ENCODE measurements at regions not wholly inside any gene's neighbourhood (a gene's known extent, or its start where the extent isn't known, plus 50 kb on each side); places are given as distances from the start of the nearest gene placed in this dataset.
A peak's percentile ranks its signal among the peaks of the same experiment; 100 is the strongest.

DNA sequence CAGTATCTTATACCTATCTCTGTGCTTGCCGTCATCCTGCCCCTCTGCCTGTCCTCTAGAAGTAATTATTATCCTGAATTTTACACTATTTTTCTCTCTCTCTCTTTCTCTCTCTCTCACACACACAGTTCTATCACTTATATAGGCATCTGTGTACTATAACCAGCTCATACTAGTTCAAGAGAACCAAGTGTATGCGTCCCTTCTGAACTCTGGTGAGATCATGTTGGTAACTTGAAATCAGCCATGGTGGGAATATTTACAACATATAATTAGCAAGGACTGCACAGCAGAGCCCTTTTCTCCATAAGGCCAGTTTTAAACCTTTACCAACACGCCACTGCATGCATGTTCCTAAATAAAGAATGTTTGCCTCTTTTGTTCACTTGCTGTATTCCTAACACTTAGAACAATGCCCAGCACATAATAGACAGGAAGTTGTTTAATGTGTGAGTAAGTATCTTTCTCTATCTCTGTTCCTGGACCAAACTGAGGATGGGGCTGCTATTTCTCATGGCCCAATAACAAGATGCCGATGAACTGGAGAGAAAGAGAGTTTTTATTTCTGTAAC is 51.1 kb upstream of the IL21 start:
- 92 to 100% methylated on average over 3 to 4 of the region's 4 CpGs for WGBS, 2 experiments (ENCODE audit: insufficient coverage in 1 of 2, insufficient read length in 1 of 2)
- TF ChIP-seq, protein P1, sequence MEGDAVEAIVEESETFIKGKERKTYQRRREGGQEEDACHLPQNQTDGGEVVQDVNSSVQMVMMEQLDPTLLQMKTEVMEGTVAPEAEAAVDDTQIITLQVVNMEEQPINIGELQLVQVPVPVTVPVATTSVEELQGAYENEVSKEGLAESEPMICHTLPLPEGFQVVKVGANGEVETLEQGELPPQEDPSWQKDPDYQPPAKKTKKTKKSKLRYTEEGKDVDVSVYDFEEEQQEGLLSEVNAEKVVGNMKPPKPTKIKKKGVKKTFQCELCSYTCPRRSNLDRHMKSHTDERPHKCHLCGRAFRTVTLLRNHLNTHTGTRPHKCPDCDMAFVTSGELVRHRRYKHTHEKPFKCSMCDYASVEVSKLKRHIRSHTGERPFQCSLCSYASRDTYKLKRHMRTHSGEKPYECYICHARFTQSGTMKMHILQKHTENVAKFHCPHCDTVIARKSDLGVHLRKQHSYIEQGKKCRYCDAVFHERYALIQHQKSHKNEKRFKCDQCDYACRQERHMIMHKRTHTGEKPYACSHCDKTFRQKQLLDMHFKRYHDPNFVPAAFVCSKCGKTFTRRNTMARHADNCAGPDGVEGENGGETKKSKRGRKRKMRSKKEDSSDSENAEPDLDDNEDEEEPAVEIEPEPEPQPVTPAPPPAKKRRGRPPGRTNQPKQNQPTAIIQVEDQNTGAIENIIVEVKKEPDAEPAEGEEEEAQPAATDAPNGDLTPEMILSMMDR (conservative IDR thresholded peaks at IDR 0.05), result no peak
- H3K4me3 ChIP-seq (ENCODE audit: low read length), result no peak overlapping the region
- H3K27ac Mint-ChIP-seq, result no peak overlapping the region
- H3K9me3 ChIP-seq (ENCODE audit: control insufficient read depth, low read length), result no peaks in the 10 kb centered on the region
- H3K4me1 Mint-ChIP-seq, result peaks cover 21% of the 10 kb centered on the region
- H3K27ac ChIP-seq (ENCODE audit: low read depth, low read length), result no peak overlapping the region
- H3K4me1 ChIP-seq (ENCODE audit: control insufficient read depth, insufficient read depth, low read length), result peaks cover 7% of the 10 kb centered on the region
- no peaks in the 10 kb centered on the region for H3K27me3 Mint-ChIP-seq (ENCODE audit: insufficient read depth)
- no peak overlapping the region for H3K9ac ChIP-seq (ENCODE audit: extremely low read depth, low read length, poor library complexity, severe bottlenecking)
- no peak for DNase-seq
- H3K36me3 ChIP-seq (ENCODE audit: control insufficient read depth, insufficient read depth, low read length), result no peaks in the 10 kb centered on the region
- no peaks in the 10 kb centered on the region for H3K27me3 ChIP-seq (ENCODE audit: control insufficient read depth, insufficient read depth, low read length, poor library complexity, severe bottlenecking)
- no peak overlapping the region for H3K4me3 Mint-ChIP-seq
- H3K9me3 Mint-ChIP-seq, result peaks cover 7% of the 10 kb centered on the region
- H3K36me3 Mint-ChIP-seq (ENCODE audit: low read depth), result no peaks in the 10 kb centered on the region

DNA sequence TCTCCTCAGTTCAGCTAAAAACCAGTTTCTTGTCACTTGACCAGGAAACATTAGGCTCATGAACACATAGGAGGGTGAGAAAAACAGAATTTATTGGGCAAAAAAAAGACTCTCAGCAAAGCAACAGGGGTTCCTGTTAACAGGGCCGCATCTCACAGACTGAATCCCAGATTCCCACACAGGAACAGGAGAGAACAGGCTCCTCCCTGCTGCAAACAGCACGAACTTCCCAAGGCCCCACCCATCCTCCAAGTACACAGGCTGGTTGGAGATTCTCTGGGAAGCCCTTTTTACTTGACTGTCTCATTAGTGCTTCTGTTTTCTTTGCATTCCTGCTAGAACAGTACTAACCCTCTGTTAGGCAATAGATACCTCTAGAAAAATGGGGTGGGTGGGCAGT is 52.4 kb upstream of the IL21 start:
- Histone ChIP-seq H3K4me3 (ENCODE audit: low read length) (no peak overlapping the region), H3K9ac (ENCODE audit: extremely low read depth, low read length, poor library complexity, severe bottlenecking) (no peak overlapping the region), H3K27ac (ENCODE audit: low read depth, low read length) (no peak overlapping the region), H3K36me3 (ENCODE audit: control insufficient read depth, insufficient read depth, low read length) (no peaks in the 10 kb centered on the region), H3K4me1 (ENCODE audit: control insufficient read depth, insufficient read depth, low read length) (peaks cover 7% of the 10 kb centered on the region), H3K27me3 (ENCODE audit: control insufficient read depth, insufficient read depth, low read length, poor library complexity, severe bottlenecking) (no peaks in the 10 kb centered on the region), H3K9me3 (ENCODE audit: control insufficient read depth, low read length) (no peaks in the 10 kb centered on the region)
- Mint-ChIP-seq H3K36me3 (ENCODE audit: low read depth) (no peaks in the 10 kb centered on the region), H3K9me3 (peaks cover 7% of the 10 kb centered on the region), H3K27me3 (ENCODE audit: insufficient read depth) (no peaks in the 10 kb centered on the region), H3K4me3 (no peak overlapping the region), H3K27ac (no peak overlapping the region), H3K4me1 (peaks cover 21% of the 10 kb centered on the region)
- 74 to 86% methylated on average over 1 to 2 of the region's 2 CpGs for WGBS, 2 experiments (ENCODE audit: insufficient coverage in 1 of 2, insufficient read length in 1 of 2)
- TF ChIP-seq, protein P1 (conservative IDR thresholded peaks at IDR 0.05), result no peak
- no peak for DNase-seq

DNA sequence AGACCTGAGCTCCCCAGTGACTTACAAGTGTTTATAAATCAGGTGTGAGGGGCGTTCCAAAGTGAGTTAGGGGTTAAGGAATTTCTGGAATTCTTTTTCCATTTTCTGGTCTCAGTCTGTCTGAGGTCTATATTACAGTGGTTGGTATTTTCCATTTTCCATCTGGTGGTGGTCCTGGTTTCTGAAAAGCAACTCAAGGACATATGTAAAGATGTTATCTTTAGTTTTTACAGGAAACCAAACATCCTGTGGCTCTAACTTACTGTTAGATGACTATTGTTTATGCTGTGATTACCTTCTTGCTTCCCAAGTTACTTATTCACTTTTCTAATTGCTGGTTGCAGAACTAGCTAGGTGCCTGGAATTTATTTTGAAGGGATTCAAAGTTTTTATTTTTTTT is 53.5 kb upstream of the IL21 start:
- H3K36me3 ChIP-seq (ENCODE audit: control insufficient read depth, insufficient read depth, low read length), result no peaks in the 10 kb centered on the region
- H3K4me3 ChIP-seq (ENCODE audit: low read length), result no peak overlapping the region
- TF ChIP-seq, protein P1 (conservative IDR thresholded peaks at IDR 0.05), result no peak
- Mint-ChIP-seq H3K4me1 (peaks cover 21% of the 10 kb centered on the region), H3K9me3 (peaks cover 7% of the 10 kb centered on the region), H3K4me3 (no peak overlapping the region), H3K36me3 (ENCODE audit: low read depth) (no peaks in the 10 kb centered on the region), H3K27ac (peak overlapping the region; percentile 37), H3K27me3 (ENCODE audit: insufficient read depth) (no peaks in the 10 kb centered on the region)
- WGBS, 2 experiments (ENCODE audit: insufficient coverage in 1 of 2, insufficient read length in 1 of 2), result 74 to 100% methylated on average over 1 of the region's 1 CpG
- H3K27me3 ChIP-seq (ENCODE audit: control insufficient read depth, insufficient read depth, low read length, poor library complexity, severe bottlenecking), result no peaks in the 10 kb centered on the region
- peaks cover 7% of the 10 kb centered on the region for H3K4me1 ChIP-seq (ENCODE audit: control insufficient read depth, insufficient read depth, low read length)
- no peak for DNase-seq
- no peaks in the 10 kb centered on the region for H3K9me3 ChIP-seq (ENCODE audit: control insufficient read depth, low read length)
- no peak overlapping the region for H3K27ac ChIP-seq (ENCODE audit: low read depth, low read length)
- no peak overlapping the region for H3K9ac ChIP-seq (ENCODE audit: extremely low read depth, low read length, poor library complexity, severe bottlenecking)

All from endodermal cell (in vitro differentiated cells).